Stimulated activated CD4-positive, alpha-beta T cell treated with anti-CD3 and anti-CD28 coated beads, TNF-alpha, amount 100 ng/mL, for 1 hour (primary cell): ENCODE measurements at regions not wholly inside any gene's neighbourhood (a gene's known extent, or its start where the extent isn't known, plus 50 kb on each side); places are given as distances from the start of the nearest gene placed in this dataset.
"Not testable (repeated sequence)": the region's sequence is repeated elsewhere in the genome, so short reads cannot be mapped to it uniquely, and the experiment has no call there.

ENCODE experiments used
- DNase-seq, 3 donors: peaks; one replicate each; pipeline ENCODE4 v3.0.0-alpha.2; 2020; ENCODE audit warnings: low read depth in 3 of 3, low spot score in 1 of 3

DNA sequence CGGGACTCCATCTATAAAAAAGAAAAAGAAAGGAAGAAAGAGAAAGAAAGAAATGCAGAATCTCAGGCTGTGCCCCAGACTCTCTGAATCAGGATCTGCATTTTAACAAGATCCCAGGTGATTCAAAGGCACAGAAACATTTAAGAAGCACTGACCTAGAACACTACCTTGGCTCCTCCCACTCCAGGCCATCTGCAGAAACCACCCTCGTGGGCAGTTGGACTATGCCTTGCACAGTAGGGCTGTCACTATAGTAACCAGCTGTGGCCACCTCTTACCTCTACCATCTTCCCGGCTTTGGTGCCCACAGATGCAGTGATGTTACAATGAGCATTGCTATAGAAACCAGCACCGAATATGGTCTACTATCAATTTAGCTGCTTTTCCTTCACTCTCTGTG, 110.9 kb upstream of the PWP1 start:
- DNase-seq: no peak

GRCh38 chr12:107580750-107581618, 104.6 kb upstream of the PWP1 start:
- DNase-seq: no peak

DNA sequence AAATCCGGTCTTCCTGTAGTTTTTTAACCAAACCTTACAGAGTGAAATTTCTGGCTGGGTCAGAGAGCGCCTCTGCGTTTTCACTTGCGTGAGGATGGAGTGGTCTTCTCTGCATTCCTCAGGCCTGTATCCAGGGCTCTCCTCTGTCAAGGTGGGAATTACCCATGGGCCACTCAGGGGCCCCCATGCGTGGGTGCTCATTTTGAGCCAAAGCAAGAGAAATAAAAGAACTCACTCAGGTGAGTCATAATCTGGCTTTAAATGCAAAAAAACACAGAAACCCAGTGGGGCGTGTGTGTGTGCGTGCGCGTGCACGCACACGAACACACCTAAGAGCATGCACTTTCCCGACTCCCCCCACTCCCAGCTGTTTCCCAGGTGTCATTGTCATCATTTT, 104.0 kb upstream of the PWP1 start:
- no peak for DNase-seq

GRCh38 chr12:107583551-107583950, 102.0 kb upstream of the PWP1 start:
- DNase-seq: no peak

GRCh38 chr12:107584563-107584962, 101.0 kb upstream of the PWP1 start:
- DNase-seq: no peak

GRCh38 chr12:107586256-107586970, 99.2 kb upstream of the PWP1 start:
- DNase-seq: no peak

DNA sequence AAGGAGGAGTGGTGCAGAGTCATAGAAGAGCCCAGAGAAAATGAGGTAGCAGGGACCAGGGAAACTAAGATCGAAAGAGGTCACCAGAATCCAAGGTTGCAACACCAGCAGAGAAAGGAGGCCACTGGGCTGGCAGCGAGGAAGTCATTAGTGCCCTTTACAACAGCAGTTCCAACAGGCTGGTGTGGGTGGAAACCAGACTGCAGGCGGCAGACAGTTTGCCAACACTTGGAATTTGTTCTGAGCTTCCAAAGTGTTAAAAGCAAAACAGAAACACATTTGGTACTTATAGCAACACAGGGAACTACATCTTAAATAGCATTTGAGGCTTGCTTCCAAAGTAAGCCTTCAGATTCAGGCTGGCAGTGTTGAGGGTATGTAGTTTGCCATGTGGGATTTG, 95.2 kb upstream of the PWP1 start:
- no peak for DNase-seq

GRCh38 chr12:107590814-107591375, 94.7 kb upstream of the PWP1 start:
- DNase-seq: no peak

GRCh38 chr12:107593713-107594381, 91.8 kb upstream of the PWP1 start:
- DNase-seq: no peak

GRCh38 chr12:107594995-107595394, 90.6 kb upstream of the PWP1 start:
- no peak for DNase-seq

DNA sequence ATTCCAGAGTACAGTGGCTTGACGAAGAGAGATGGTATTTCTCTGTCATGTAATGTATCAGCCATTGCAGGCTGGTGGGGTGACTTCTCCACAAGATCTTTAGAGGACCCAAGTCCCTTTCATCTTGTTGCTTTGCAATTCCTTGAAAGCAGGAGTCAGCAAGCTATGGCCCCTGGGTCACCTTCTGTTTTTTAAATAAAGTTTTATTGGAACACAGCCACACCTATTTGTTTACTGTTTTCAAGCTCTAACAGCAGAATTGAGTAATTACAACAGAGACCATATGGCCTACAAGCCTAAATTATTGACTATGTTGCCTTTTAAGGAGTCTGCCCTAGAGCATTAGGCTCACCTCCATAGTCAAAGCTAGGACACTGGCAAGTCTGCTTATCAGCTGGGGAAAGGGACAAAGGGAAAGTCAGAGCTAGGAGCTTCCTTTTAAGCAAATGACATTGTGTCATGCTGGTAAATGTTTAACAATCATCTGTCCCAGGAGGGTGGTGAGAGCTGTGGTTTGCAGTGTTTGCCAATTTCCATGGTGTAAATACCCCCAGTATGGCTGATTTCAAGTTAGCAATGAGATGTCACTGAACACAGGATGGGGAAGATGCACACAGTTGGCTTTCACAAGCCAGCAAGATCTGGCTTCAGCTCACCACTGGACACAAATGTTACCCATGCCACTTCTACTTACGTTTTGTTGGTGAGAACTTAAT, 87.7 kb upstream of the PWP1 start:
- no peak for DNase-seq

GRCh38 chr12:107598906-107599305, 86.7 kb upstream of the PWP1 start:
- no peak for DNase-seq

GRCh38 chr12:107600581-107601144, 84.9 kb upstream of the PWP1 start:
- no peak for DNase-seq

DNA sequence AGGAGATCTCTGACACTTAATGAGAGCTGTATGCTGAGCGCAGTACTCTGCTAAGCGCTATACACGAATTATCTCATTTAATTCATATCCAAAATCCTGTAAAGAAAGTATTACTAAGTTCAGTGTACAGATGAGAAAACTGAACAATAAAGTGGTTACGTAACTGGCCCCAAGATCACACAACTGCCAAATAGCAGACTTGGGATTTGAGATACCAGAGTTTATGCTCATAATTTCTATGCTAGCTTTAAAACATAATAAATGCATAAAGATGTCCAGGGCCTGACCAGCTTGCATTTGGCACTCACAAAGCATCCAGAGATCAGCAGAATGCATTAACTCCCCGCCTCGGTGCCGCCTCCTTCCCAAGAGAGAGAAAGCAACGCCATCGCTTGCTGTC, 83.2 kb upstream of the PWP1 start:
- no peak for DNase-seq

GRCh38 chr12:107605293-107605692, 80.3 kb upstream of the PWP1 start:
- DNase-seq: no peak

GRCh38 chr12:107607464-107608392, 77.9 kb upstream of the PWP1 start:
- DNase-seq: peak; percentile 44 to 75 (median 53)

GRCh38 chr12:107608779-107609178, 76.8 kb upstream of the PWP1 start:
- DNase-seq: not testable (repeated sequence)

GRCh38 chr12:107610021-107610859, 75.4 kb upstream of the PWP1 start:
- DNase-seq: no peak

GRCh38 chr12:107612508-107612907, 73.1 kb upstream of the PWP1 start:
- DNase-seq: no peak
